CD4-positive, alpha-beta T cell treated with Interferon gamma for 1 hour (primary cell): ENCODE measurements at regions not wholly inside any gene's neighbourhood (a gene's known extent, or its start where the extent isn't known, plus 50 kb on each side); places are given as distances from the start of the nearest gene placed in this dataset.

ENCODE experiments used
- DNase-seq: peaks from one replicate; pipeline ENCODE4 v3.0.0-alpha.2; 2020

DNA sequence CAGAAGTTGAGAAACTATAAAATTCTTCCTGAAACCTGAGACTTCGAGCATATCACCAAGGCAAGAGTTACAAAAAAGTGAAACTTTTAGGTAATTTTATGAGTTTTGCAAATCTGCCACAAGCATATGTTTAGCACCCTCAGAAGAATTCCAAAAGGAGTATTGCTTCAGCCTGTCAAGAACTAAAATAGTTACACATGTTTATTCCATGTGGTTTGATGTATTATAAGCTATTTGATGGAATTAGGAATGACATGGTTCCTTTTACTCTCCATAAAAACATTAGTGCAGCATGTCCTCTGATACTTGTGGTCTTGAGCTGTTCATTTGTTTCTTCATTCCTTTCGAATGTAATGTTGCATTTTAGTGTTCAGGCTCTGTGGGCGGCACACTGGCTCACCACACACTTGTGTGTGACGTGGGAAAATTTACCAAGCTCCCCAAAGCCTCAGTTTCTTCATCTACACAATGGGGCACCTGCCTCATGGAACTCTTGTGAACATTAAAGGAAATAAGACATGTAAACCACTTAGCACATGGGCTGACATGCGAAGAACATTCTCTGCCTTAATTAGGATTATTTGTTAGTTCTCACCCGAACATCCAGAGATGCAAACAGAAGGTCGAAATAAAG is 204.2 kb upstream of the FOXF1 start:
- no peak for DNase-seq

DNA sequence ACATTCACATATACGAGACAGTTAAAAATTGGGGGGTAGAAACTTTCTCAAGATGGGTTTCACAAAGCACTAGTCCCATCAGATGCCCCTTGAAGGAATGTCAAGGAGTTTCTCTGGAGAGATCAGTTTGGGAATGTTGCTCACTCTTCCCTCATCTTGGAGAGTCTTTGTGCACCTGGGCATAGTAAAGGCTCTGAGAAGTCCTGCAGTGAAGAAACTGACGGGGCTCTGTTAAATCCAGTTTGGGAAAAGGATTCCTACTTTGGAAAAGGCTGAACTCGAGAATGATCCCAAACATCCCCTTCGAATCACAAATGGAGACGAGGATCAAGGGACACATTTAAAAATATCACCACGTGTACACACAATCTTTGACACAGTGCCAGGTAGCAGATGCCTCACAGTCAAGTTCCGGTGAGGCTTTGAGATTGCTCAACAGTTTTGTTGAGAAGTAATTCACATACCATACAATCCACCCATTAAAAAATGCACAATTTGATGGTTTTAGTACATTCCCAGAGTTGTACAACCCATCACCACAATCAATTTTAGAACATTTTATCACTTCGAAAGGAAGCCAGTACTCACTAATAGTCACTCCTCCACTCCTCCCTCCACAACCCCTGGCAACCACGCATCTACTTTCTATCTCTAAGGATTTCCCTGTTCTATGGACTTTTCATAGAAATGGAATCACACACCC is 203.4 kb upstream of the FOXF1 start:
- no peak for DNase-seq

DNA sequence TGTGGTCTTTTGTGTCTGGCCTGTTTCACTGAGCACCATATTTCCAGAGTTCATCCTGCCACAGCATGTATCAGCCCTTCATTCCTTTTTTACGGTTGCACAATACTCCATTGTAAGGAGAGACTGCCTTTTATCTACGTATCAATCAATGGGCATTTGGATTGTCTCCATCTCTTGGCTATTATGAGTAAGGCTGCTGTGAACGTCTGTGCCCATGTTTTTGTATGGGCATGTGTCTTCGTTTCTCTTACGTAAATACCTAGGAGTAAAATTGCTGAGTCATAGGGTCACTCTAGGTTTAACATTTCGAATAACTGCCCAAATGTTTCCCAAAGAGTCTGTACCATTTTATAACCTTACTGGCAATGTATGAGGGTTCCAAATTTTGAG is 202.8 kb upstream of the FOXF1 start:
- no peak for DNase-seq

DNA sequence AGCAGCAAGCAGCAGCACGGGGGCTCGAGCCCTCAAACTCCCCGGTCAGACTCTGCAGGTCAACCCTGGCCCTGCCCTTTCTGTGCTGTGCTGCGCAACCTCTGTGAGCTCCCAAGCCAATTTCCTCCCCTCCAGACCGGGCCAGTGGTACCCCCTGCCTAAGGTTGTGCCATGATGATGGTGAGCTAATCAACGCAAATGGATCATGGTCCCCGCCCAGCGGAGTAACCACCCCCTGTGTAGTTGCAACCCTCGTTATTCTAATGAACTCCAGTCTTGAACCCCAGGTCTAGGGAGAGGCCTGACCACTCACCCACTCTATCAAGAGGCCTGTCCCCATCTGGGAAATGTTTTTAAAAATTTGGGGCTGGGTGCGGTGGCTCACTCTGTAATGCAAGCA is 201.8 kb upstream of the FOXF1 start:
- no peak for DNase-seq

DNA sequence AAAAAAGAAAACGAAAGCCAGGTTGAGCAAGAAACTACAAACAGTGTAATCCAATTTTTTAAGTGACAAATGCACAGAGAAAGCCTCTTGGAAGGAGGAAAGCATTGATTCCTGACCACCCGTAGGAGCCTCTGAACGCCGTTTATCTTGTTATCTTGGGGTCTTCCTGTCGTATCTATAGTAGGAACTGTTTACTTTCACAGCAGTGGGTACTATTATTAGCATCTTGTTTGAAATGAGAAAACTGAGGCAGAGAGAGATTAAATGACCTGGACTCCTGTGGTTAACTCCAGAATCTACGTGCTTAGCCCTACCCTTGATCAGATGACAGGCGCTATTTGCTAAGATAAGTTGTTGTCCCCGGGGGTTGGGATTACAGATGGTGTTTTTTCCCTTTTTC is 196.7 kb upstream of the FOXF1 start:
- no peak for DNase-seq

DNA sequence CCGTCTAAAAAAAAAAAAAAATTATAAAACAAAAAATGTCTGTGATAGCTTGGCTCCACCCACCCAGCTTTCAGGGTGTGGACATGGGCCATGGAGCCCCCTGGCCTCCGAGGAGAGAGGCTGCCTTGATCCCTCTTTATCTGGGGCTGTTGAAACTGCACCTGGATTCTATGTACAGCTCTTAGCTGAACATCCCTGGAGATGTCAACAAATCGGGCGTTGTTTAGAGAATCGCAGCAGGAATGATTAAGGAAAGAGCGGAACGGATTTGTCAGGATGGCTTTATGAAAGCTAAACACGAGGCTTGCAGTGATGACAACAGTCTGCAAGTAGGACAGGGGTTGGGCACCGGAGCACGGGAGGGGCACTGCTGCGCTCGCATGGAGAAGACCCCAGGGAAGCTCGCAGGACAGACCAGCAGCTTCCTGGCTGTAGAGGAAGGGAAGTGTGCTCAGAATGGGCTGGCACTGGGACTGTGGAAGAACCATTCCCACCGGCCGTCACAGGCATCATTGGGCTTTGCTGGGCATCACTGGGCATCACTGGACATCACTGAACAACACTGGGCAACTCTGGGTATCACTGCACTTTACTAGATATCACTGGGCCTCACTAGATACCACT is 195.8 kb upstream of the FOXF1 start:
- DNase-seq: no peak

DNA sequence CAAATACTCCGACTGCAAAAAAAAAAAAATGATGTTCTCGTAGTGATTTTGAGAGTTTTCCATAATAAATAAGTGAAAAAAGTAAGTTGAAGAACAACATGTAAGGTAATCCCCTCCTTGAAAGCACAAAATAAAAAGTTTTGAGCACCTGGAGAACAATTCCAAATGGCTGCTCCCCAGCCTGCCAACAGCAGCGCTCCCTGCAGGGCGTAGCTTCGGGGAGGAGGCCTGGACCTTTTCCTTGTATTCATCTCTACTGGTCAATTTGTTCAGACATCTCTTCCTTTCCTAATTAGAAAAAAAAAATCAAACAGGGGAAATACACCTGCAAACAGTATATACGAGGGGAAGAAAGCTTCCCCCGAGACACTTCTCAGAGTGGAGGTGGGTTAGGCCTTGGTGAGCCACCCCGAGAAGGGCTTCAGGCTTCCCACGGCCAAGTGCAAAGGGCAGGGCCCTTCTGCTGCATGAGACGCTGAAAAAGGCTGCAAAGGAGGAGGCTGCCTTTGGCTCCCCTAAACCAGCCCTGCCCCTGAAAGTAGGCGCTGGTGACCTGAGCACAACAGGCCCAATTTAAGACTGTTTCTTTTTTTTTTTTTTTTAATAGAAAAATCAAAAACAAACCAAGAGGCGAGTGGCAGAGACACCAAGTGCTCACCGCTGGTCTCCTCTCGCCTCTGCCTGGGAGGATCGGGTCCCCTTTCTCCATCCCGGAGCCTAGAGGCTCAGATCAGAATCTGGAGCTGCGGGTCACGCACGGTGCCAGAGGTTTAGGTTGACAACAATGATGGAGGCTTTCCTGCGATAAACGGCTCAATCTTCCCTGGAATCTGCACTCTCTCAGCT is 193.1 kb upstream of the FOXF1 start:
- no peak for DNase-seq

DNA sequence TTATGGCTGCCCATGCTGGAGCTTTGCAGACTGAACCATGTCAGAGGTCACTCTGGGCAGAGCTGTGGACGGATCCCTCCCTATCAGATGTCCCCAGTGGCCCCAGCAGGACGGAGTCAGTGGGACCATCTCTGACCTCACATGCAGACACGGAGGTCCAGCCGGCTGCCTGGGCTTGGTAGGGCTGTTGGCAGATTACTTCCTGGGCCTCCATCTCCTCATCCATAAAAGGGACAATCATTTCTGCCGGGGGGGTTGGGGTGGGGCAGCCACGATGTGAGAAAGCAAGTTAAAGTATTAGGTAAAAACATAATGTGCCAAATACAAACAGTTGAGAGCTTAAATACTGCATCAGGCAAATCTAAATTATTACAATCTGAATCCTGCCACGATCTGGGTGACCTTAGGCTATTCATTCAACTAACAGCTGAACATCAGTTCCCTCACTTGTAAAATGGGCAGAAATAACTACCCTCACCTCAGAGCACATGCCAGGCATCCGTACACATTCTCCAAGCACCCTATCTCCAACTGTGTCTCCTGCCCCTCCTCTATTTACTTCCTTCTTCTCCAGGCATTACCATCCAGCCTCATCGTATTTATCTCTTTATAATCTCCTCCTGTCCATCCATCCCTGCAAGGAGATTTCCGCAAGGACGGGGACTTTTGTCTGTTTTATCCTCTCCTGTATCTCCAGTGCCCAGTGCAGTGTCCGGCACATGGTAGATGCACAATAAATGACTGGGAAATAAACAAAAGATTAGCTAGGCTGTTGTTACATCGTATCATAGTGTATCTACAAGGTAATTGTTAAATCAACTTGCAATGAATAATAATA is 192.3 kb upstream of the FOXF1 start:
- DNase-seq: no peak

DNA sequence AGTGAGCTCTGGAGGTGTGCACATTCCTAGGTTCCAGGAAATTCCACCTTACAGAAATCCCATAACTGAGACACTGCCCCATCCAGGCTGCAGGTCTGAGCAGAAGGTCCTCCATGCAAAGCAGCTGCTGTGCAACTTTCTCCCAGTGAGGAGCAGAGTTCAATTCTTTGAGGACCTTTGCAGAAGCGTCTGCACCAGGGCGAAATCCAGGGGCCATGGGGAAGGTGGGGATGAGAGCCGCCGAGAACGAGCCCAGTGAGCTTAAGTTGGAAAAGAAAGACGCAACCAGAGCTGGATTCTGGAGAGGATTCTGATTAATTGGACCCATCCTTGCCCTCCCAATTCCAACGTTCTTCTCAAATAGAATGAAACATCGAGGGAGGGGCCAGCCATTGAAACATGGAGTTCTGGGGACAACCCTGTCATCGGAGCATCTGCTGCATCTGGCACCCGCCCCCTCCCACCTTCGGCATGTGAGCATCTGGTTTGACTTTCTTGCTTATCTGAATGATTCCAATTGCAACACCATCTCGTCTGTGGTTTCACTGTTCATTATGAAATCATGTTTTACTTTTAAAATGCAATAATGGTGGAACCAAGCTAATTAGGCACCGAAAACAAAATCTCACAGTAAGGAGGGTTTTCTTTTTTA is 190.6 kb upstream of the FOXF1 start:
- DNase-seq: no peak

DNA sequence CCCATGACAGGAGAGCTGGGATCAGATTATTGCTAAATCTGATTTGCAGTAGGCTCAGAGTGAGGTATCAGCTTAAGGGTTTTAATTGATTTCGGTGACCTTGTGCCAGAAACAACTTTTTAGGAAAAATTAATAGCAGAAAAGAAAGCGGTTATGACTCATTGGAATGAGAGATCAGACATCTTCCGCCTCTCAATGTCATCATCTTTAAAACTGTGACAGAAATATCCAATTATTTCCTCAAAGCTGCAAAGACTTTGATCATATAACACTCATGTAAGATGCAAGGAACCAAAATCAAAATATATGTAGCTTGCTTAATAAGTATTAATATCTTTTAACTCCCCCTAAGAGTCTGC is 190.1 kb upstream of the FOXF1 start:
- no peak for DNase-seq

DNA sequence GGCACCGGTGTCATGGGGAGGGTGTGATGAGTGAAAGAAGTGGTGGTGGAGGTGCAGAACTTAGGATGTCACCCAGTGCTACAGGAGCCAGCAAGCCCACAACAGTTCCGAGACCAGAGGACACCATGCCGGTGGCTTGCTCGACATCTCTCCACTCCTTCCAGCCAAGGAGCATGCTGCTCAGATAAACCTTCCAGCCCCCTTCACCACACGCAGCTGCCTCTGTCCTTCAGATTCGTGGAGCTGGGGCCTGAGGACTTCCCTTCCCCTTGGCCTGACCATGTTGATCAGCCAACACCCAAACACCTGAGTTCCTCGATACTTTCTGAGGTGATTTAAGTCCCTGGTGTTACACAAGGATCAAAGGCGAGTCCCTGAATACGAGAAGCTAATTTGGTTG is 188.8 kb upstream of the FOXF1 start:
- no peak for DNase-seq

DNA sequence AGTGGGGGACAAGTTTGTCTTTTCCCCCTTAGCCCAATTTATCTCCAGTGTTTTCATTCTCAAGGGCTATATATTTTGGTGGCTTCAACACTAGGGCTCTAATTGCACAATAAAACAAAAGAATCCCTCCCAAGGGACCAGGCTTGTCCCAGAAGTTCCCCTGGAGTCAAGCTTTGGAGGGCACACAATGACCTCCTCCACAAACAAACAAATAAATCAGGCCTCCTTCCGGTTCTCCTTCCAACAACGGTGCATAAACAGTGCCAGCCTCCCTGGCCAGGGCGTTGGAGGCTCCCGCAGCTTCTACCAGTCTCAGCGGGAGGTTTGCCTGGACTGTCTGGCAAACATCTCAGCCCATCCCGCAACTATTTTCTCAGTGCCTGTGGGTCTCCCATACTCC is 188.0 kb upstream of the FOXF1 start:
- no peak for DNase-seq

DNA sequence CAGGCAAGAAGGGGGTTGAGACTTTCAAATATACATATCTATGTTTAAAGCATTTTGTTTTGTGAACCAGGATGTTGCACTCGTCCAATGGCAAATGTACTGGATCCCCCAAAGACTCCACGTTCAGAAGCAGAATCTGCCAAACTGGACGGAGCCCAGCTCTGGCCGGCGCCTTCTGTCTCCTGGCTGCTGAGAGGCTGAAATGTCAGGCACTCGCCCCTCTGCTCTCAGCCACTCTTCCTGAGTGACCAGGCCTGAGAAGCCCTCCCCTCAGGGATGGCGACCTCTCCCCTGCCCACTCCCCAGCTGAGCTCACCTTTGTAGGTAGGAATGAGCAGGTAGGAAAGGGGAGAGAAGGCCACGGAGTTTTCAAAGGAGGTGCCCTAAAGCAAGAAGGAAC is 187.5 kb upstream of the FOXF1 start:
- no peak for DNase-seq

DNA sequence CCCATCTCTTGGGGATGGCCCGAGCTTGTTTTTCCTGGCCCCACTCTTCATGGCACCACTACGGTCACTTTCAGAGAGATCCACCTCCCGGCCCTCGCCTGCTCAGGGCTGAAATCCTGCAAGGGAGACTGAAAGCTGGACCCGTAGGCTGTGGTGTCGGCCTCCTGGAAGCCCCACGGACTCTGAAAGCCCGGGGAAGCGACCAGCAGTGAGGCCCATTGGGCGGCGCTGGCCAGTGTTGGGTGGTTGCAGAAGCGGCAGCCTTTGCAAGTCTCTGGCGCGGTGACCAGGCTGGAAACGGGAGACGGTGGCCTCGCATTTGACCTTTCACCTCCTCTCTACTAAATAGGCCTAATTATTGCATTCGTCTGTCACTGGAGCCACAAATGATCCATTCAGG is 186.0 kb upstream of the FOXF1 start:
- DNase-seq: no peak

DNA sequence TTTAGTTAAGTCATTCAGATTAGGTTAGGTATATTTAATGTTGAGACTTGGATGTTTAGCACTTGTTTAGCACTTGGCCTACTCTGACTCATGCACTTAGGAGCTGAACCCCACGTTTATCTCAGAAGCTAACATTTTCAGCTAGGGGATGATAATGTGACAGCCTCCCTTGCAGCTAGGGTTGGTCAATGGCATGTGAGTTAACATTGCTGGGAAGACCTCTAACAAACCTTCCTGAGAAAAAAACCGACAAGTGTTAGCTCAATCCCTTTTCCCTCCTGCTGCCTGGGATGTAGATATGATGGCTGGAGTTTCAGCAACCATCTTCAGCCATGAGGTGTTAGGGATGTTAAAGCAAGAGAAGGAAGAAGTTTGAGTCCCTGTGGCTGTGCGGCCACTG is 185.0 kb upstream of the FOXF1 start:
- no peak for DNase-seq

DNA sequence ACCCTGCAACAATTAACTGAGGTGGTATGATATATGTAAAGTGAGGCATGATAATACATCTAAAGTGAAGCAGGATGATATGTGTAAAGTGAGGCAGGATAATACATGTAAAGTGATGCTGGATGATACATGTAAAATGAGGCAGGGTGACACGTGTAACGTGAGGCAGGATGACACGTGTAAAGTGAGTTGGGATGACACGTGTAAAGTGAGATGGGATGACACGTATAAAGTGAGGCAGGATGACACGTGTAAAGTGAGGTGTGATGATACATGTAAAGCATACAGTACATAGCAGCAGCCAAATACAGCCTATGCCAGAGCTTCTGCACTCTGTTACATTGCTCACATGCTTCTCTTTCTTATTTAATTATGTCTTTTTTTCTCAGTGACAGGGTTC is 184.4 kb upstream of the FOXF1 start:
- DNase-seq: no peak

DNA sequence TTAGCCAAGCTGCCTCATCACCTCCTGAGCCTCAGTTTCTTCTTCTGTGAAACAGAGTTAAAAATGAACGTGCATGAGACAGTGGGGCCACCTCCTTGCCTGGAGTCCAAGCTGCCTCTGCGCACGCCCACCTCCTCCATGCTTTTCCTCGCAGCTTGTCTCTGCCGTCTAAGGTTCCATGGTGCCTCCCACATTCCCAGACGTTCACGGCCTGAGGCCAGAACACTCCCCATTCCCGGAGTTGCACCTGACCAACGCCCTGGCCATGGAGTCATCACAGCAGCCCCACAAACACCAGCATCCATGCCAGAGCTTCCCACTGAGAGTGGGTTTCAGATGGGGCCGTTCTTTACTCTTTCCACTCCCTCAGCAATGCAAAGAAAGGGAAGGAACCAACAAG is 183.0 kb upstream of the FOXF1 start:
- DNase-seq: no peak

DNA sequence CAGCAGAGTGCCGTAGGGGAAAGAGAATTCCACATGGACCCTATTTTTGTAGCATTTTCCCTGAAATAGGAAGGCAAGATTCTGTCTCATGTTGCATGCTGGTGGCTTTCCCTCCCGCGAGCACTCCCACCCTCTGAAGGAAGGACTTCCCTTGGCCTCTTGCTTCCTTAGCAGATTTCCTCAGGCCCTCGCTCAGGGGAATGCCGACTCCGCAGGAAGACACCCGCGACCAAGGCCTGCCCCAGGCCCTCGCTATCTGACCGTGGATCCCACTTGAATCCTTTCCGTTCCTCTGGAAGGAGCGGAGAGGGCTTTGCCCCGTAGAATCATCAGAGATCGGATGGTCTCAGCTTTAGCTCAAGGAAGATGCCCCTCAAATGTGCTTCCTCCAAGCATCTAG is 179.4 kb upstream of the FOXF1 start:
- no peak for DNase-seq

DNA sequence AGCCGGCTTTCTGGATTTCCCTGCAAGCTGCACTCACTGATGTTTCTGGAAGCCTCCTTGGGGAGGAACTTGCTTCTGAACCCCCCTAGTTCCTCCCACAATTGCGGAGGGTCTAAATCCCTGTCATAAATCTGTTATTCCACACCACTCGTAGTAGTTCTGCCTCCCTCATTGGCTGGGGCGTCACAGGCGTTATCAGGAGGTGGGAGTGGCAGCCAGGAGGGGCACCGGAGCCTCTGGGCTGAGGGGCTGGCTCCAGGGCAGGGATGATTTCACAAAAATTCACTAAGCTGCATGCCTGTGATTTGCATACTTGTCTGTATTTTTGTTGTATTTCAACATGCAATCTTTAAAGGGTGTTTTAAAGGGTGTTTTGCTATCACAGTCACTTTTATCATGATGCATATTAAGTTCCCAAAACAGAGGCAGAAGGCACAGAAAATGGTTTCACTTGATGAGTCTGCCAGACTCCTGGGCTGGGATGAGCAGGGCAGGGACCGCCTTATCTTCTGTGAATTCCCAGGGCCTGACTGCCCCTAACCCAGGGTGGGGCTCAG is 176.2 kb upstream of the FOXF1 start:
- no peak for DNase-seq

DNA sequence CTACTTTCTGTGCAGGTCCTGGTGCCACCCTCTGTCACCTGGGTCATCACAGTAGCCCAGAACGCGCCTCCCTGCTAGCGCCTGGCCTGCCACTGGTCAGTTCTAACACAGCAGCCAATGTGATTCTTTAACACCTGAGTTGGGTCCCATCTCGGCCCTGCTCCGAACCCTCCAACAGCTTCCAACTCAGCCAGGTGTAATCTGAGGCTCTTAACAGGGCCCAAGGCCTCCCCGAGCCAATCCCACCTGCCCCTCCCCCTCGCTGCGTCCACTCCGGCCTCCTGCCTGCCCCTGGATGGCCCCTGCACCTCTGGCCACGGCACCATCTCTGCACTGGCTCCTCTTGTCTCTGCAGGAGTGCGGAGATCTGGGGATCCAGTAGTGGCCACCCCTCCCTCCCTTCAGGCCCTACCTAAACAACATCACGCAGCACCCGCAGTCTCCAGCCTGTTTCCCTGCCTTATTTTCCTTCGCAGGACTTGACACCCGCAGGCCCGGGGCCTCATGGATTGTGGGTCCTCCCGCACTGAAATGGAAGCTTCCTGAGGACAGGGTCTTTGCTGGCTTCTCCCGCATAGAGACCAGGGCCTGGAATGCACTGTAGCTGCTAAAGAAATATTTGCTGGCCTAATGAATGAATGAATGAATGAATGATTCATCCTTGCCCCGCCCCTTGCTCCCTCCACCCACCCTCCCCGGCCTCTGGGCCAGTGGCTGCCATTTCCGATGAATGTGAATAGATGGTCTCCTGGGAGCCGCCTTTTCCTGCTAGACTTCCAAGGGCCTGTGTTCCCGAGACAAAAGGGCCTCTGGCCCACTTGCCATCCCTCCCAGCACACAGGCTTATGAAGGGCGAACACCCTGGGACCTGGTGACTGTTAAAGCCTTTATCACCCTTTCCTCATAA is 174.8 kb upstream of the FOXF1 start:
- no peak for DNase-seq

DNA sequence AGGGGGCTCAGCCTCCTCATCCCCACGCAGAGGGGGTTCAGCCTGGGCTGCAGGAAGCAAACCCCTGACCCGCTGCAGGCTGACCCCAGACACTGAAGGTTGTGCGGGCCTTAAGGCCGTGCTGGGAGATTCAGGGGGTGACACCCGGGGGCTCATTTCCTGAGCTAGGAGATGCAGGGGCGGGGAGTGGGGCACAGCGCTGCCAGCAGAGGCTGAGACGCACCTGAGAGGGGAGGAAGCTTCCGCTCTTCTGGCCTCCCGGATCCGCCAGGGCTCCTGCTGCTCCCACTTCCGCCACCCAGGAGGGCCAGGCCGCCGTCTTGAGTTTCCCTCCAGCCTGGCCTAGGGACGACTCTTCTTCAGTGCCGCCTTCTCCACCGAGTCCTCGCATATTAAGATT is 173.2 kb upstream of the FOXF1 start:
- DNase-seq: no peak
